Testis (tissue), 2 donors: ENCODE measurements at regions not wholly inside any gene's neighbourhood (a gene's known extent, or its start where the extent isn't known, plus 50 kb on each side); places are given as distances from the start of the nearest gene placed in this dataset.

Experiments
- CTCF ChIP-seq, 3 experiments: fragments of 450-650 bp in 2 of 3; fragments of 200-600 bp in 1 of 3; sonication (generic) in 1 of 3; IDR thresholded peaks; one replicate each; pipeline ENCODE4 v1.5.1; 2016 to 2019; ENCODE audit warnings: antibody characterized with exemption in 3 of 3, mild to moderate bottlenecking in 2 of 3, moderate library complexity in 1 of 3
- POLR2A ChIP-seq: fragments of 450-650 bp; IDR thresholded peaks from one replicate; pipeline ENCODE4 v1.6.1; 2017; ENCODE audit warnings: antibody characterized with exemption, mild to moderate bottlenecking, moderate library complexity

- TF ChIP-seq CTCF (IDR thresholded peaks at IDR 0.05), result no peak
- TF ChIP-seq POLR2A, result no peak
These were observed 680.7 kb upstream of the LMCD1 start for GRCh38 chr3:7820969-7821368.
